GM12892 (cell line): ENCODE measurements at regions not wholly inside any gene's neighbourhood (a gene's known extent, or its start where the extent isn't known, plus 50 kb on each side); places are given as distances from the start of the nearest gene placed in this dataset.

Experiments used
- POLR2A ChIP-seq: IDR thresholded peaks from 2 replicates; pipeline ENCODE4 v1.6.1; 2011; ENCODE audit warnings: low read depth, low read length, control low read depth
- POLR2AphosphoS5 ChIP-seq: IDR thresholded peaks from 2 replicates; pipeline ENCODE4 v1.6.1; 2011; ENCODE audit warnings: low read depth, low read length, control low read depth
- TAF1 ChIP-seq: IDR thresholded peaks from 2 replicates; pipeline ENCODE4 v1.6.1; 2011; ENCODE audit warnings: low read depth, mild to moderate bottlenecking, control low read depth, low read length, borderline replicate concordance

- TF ChIP-seq TAF1 (no peak), POLR2A (no peak), POLR2AphosphoS5 (no peak)
Measured at GRCh38 chr11:107218123-107219013, 200.1 kb upstream of the GUCY1A2 start.
